Inflammatory macrophage (primary cell): ENCODE measurements at regions not wholly inside any gene's neighbourhood (a gene's known extent, or its start where the extent isn't known, plus 50 kb on each side); places are given as distances from the start of the nearest gene placed in this dataset.
"Not testable (repeated sequence)": the region's sequence is repeated elsewhere in the genome, so short reads cannot be mapped to it uniquely, and the experiment has no call there.

Source experiments
- DNase-seq, 2 donors: peaks; one replicate each; pipeline ENCODE4 v3.0.0-alpha.2; 2020 to 2022

- DNase-seq: no peak
Measured at GRCh38 chr5:162487528-162488525, 420.3 kb downstream of the GABRG2 start.

DNA sequence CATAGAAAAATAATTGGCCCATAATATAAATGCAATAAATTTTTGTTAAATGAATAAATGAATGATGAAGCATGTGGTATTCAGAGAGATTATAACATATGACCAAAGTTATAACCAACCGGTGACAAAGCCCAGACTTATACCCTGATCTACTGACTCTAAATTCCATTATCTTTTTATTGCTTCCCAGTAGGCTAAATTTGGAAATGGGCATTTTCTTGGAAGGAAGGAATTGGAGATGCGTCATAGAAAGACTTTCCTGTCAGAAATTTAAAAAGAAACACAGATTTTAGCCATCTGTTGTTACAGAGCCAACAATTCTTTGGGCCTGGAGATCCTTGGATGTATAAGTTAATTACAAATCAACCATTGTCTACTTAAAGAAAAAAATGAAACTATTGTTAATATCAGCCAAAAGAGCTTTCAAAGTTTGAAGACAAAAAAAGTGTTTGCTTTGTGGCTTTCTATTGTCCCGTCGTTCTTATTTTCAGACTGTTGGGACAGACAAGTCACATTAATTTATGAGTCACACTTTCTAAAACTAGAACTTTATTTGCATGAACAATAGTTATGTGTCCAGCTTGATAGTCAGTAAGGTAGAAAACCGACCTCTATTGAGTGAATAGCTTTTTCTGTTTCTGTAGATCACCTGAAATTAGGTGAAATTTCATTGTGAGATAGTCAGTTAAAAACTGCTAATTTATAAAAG, 428.7 kb downstream of the GABRG2 start:
- no peak for DNase-seq

GRCh38 chr5:162497455-162497854, 429.9 kb downstream of the GABRG2 start:
- no peak for DNase-seq

DNA sequence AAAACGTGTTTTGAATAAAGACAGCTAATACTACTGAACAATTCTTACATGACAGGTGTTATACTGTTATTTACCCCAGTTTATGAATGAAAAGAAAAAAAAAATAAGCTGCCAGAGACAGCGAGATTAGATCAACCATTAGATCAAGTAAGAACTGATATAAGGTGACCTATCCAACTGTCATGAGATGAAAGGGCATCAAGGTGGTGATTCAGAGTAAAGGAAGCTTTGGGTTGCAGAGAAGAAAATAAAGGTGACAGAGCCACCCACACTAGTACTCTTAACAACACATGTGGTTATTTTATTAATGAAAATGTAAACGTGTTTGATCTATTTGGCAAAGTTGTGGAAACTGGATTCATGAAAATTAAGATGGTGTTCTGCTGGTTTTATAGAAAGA, 435.2 kb downstream of the GABRG2 start:
- DNase-seq: no peak

- no peak for DNase-seq
Measured at GRCh38 chr5:162503796-162504195, 436.2 kb downstream of the GABRG2 start.

GRCh38 chr5:162512935-162513565, 445.5 kb downstream of the GABRG2 start:
- no peak for DNase-seq

GRCh38 chr5:162514116-162514515, 446.5 kb downstream of the GABRG2 start:
- DNase-seq: no peak

DNA sequence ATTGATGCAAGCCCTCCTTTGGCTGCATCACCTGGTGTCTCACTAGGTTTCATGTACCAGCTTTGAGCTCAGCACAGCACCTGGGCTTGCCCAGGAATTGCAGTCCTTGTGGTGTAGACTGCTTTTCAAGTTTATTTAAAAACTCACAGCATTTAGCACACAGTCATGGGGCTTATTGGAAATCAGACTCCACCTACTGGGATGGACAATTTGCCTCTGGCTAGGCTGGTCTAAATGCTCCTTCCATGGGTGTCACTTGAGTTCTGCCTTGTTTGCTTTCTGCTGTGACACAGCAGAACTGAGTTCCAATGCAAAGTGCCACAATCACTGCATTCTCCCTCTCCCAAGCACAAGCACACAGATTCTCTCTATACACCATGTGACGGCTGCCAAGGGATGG, 453.3 kb downstream of the GABRG2 start:
- DNase-seq: no peak

DNA sequence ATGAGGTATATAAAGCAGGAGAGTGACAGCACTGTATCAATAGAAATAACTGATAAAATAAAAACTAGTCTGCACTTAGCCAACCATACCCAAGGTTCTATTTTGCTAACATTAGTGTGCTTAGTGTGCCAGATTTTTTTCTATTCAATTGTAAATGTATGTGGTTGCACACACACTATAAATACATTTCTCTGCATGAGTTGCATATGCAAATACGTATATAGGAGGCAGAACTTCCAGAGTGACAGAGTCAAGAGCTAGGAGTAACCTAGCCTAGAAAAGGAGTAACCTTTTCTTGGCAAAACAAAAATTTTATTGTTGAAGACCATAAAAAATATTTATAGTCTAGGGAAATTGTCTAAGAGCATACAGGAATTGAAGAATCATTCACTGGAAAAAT, 461.6 kb downstream of the GABRG2 start:
- no peak for DNase-seq

GRCh38 chr5:162529886-162530285, 462.3 kb downstream of the GABRG2 start:
- no peak for DNase-seq

GRCh38 chr5:162543437-162543836, 475.9 kb downstream of the GABRG2 start:
- DNase-seq: no peak

- DNase-seq: no peak
Measured at GRCh38 chr5:162544905-162545304, 477.3 kb downstream of the GABRG2 start.

GRCh38 chr5:162550236-162550635, 482.7 kb downstream of the GABRG2 start:
- no peak for DNase-seq

DNA sequence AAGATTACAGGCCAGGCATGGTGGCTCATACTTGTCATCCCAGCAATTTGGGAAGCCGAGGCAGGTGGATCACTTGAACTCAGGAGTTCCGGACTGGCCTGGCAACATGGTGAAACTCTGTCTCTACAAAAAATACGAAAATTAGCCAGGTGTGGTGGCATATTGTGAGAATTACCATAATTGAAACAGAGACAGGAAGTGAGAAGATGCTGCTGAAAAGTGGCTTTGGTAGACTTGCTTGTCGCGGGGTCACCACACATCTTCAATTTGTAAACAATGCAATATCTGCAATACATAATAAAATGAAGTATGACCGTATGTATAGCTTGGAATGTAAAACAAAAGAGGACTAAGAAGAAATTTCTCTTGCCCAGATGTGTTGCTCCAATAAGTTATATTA, 490.5 kb downstream of the GABRG2 start:
- no peak for DNase-seq

DNA sequence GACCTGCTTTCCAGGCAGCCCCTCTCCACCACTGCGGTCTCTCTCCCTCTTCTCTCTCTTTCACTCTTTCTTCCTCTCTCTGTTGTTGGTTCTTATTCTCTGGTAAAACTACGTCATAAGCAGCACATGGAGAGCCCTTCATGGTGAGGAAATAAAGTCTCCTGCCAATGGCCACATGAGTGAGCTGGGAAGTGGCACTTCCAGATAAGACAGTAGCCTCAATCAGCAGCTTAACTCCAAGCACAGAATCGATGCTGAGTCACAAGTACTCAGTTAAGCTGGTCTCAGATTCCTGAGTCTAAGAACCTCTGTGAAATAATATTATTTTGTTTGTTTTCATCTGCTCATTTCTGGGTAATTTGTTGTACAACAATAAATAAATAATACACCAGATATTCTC, 500.1 kb downstream of the GABRG2 start:
- no peak for DNase-seq

- no peak for DNase-seq
Measured at GRCh38 chr5:162573758-162574157, 506.2 kb downstream of the GABRG2 start.

- no peak for DNase-seq
Measured at GRCh38 chr5:162591724-162592123, 524.2 kb downstream of the GABRG2 start.

GRCh38 chr5:162593881-162594280, 526.3 kb downstream of the GABRG2 start:
- no peak for DNase-seq

GRCh38 chr5:162603443-162604070, 536.0 kb downstream of the GABRG2 start:
- DNase-seq: no peak

DNA sequence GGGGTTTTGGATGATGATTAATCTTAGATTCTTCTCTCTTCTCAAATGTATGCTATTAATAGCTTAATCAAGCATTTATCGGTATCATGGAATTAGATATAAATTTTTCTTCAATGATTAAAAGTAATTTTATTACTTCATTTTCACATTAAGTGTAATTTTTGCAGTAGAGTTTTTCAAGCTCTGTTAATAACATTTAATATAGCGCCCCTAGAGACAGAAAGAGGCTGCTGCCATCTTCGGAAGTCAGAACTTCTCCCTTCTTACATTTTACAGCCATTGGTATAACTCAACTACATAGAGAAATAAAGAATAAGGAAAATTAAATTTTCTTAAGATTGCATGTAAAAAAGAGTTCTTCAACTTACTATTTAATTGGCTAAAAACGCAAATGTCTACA, 540.3 kb downstream of the GABRG2 start:
- DNase-seq: no peak

- not testable (repeated sequence) for DNase-seq
Measured at GRCh38 chr5:162621726-162622263, 554.2 kb downstream of the GABRG2 start.

DNA sequence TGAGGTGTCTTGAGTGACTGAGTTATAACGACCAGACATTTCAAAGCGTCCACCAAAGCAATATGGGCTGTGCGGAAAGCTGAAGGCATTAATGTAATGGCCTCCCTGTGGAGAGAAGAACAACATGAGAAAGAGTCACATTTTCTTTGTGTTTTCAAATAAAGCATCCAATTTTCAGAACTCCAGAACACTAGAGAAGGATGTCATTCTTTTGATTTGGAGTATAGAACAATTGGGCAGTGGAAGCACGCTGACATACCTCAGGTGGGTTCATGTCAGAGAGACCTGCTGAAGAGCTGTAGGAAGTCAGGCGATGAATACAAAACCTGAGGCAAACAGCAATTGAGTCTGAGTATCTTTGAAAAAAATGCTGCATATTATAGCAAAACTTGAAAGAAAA, 556.5 kb downstream of the GABRG2 start:
- DNase-seq: no peak

GRCh38 chr5:162637481-162637880, 569.9 kb downstream of the GABRG2 start:
- no peak for DNase-seq
